ENCODE measurements at regions not wholly inside any gene's neighbourhood (a gene's known extent, or its start where the extent isn't known, plus 50 kb on each side); places are given as distances from the start of the nearest gene placed in this dataset.

DNA sequence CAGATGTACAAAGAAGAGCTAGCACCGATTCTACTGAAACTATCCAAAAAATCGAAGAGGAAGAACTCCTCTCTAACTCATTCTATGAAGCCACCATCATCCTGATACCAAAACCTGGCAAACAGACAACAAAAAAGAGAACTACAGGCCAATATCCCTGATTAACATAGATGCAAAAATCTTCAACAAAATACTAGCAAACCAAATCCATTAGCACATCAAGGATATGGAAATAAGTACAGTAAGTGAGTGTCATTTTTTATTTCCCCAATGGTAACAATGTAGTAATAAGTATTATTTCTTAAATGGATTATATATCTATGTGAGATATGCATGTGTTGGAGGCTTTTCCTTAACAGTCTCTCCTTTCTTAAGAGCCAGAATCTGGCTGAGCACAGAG, 134.5 kb upstream of the SMLR1 start:
- Histone ChIP-seq H3K9me1 (replicated peaks; ENCODE audit: control insufficient read depth, extremely low read depth, insufficient read depth, low read length) (no peaks in the 10 kb centered on the region), H3K79me2 (ENCODE audit: control insufficient read depth, insufficient read depth, low read length) (no peaks in the 10 kb centered on the region), H3K9ac (replicated peaks; ENCODE audit: extremely low read depth, insufficient read depth, low read length) (no peak overlapping the region), H2AFZ (ENCODE audit: low read depth, low read length) (no peak overlapping the region), H3K27me3 (ENCODE audit: control insufficient read depth in 2 of 2, insufficient read depth in 2 of 2, low read length in 2 of 2) (no peaks in the 10 kb centered on the region), H3K36me3 (ENCODE audit: control insufficient read depth in 2 of 2, extremely low read depth in 1 of 2, insufficient read depth in 2 of 2, low read length in 2 of 2) (no peaks in the 10 kb centered on the region), H4K20me1 (replicated peaks; ENCODE audit: control insufficient read depth, extremely low read depth, insufficient read depth, low read length) (no peaks in the 10 kb centered on the region), H3K4me1 (ENCODE audit: control insufficient read depth, extremely low read depth, insufficient read depth, low read length) (peaks cover 8% of the 10 kb centered on the region), H3K27ac (ENCODE audit: insufficient read depth, low read depth, low read length) (no peak overlapping the region), H3K4me2 (ENCODE audit: insufficient read depth, low read length) (no peak overlapping the region), H3K4me3 (replicated peaks in 1 of 3; ENCODE audit: insufficient read depth in 1 of 3, low read depth in 1 of 3, low read length in 3 of 3) (no peak overlapping the region), H3K9me3 (replicated peaks; ENCODE audit: control insufficient read depth, insufficient read depth, low read length) (no peaks in the 10 kb centered on the region)
- CTCF ChIA-PET, result interaction anchor here (1.6 kb wide), 1 partner anchor 398 kb away, joined by 3 read pairs; no protein-coding TSS in a partner anchor
- intact Hi-C loops (cut with micrococcal nuclease) (no loop called here), dilution Hi-C loops (cut with MboI; ENCODE audit: extremely low pct_ligation_motif_present, low sequenced_read_pairs) (no loop called here)
- TF ChIP-seq JUN (IDR thresholded peaks at IDR 0.05; ENCODE audit: borderline replicate concordance, insufficient read depth, insufficient read length, low read depth) (no peak), POLR2AphosphoS5 (IDR thresholded peaks at IDR 0.05; ENCODE audit: insufficient read depth, low read depth, low read length) (no peak)
- POLR2A ChIA-PET, result no interaction called here
- FAIRE-seq (no peak), DNase-seq (ENCODE audit: low read depth, low spot score) (no peak)
- BruUV-seq (replicated peaks), result no TSS peak

DNA sequence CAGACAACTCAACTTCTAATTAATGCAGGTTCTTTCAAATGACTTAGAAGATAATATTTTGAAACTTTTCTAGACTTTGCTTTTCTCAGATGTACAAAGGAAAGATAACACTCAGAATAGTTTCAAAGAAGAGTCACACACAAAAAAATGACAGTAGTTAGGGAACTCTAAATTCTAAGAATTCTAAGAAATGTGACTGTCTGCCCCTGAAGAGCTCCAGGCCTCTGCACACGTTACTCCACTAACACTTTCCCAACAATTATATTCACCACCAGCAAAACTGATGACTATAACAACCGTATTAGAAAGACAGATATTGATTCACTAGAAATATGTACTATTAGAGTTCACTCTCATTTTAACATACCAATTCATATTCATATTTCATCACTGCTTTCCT, 133.3 kb upstream of the SMLR1 start:
- intact Hi-C loops (cut with micrococcal nuclease), result no loop called here
- no peaks in the 10 kb centered on the region for H3K9me1 ChIP-seq (replicated peaks; ENCODE audit: control insufficient read depth, extremely low read depth, insufficient read depth, low read length)
- CTCF ChIA-PET, result interaction anchor here (0.7 to 1.6 kb wide), 4 partner anchors 10 to 400 kb away, joined by 3 to 13 read pairs (median 3); partner anchors contain the start of gene TMEM200A

More for the DNA sequence above, 133.3 kb upstream of the SMLR1 start:
- Histone ChIP-seq H4K20me1 (replicated peaks; ENCODE audit: control insufficient read depth, extremely low read depth, insufficient read depth, low read length) (no peaks in the 10 kb centered on the region), H3K4me3 (replicated peaks in 1 of 3; ENCODE audit: insufficient read depth in 1 of 3, low read depth in 1 of 3, low read length in 3 of 3) (no peak overlapping the region), H2AFZ (ENCODE audit: low read depth, low read length) (no peak overlapping the region), H3K36me3 (ENCODE audit: control insufficient read depth in 2 of 2, extremely low read depth in 1 of 2, insufficient read depth in 2 of 2, low read length in 2 of 2) (no peaks in the 10 kb centered on the region), H3K4me1 (ENCODE audit: control insufficient read depth, extremely low read depth, insufficient read depth, low read length) (peaks cover 8% of the 10 kb centered on the region), H3K27ac (ENCODE audit: insufficient read depth, low read depth, low read length) (no peak overlapping the region), H3K27me3 (ENCODE audit: control insufficient read depth in 2 of 2, insufficient read depth in 2 of 2, low read length in 2 of 2) (no peaks in the 10 kb centered on the region), H3K9ac (replicated peaks; ENCODE audit: extremely low read depth, insufficient read depth, low read length) (no peak overlapping the region), H3K79me2 (ENCODE audit: control insufficient read depth, insufficient read depth, low read length) (no peaks in the 10 kb centered on the region), H3K9me3 (replicated peaks; ENCODE audit: control insufficient read depth, insufficient read depth, low read length) (no peaks in the 10 kb centered on the region), H3K4me2 (ENCODE audit: insufficient read depth, low read length) (no peak overlapping the region)
- dilution Hi-C loops (cut with MboI; ENCODE audit: extremely low pct_ligation_motif_present, low sequenced_read_pairs), result no loop called here
- DNase-seq (ENCODE audit: low read depth, low spot score), result no peak
- TF ChIP-seq, protein P1, sequence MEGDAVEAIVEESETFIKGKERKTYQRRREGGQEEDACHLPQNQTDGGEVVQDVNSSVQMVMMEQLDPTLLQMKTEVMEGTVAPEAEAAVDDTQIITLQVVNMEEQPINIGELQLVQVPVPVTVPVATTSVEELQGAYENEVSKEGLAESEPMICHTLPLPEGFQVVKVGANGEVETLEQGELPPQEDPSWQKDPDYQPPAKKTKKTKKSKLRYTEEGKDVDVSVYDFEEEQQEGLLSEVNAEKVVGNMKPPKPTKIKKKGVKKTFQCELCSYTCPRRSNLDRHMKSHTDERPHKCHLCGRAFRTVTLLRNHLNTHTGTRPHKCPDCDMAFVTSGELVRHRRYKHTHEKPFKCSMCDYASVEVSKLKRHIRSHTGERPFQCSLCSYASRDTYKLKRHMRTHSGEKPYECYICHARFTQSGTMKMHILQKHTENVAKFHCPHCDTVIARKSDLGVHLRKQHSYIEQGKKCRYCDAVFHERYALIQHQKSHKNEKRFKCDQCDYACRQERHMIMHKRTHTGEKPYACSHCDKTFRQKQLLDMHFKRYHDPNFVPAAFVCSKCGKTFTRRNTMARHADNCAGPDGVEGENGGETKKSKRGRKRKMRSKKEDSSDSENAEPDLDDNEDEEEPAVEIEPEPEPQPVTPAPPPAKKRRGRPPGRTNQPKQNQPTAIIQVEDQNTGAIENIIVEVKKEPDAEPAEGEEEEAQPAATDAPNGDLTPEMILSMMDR (IDR thresholded peaks at IDR 0.05; ENCODE audit: extremely low read depth in 1 of 2, insufficient read depth in 1 of 2, low read depth in 1 of 2, low read length in 2 of 2), result no peak
- TF ChIP-seq JUN (IDR thresholded peaks at IDR 0.05; ENCODE audit: borderline replicate concordance, insufficient read depth, insufficient read length, low read depth) (no peak), EZH2 (IDR thresholded peaks at IDR 0.05; ENCODE audit: borderline replicate concordance, low read depth, low read length, severe bottlenecking) (no peak), POLR2A (IDR thresholded peaks at IDR 0.05; ENCODE audit: low read depth, low read length) (no peak), MYC (IDR thresholded peaks at IDR 0.05; ENCODE audit: low read depth, low read length) (no peak), FOS (IDR thresholded peaks at IDR 0.05; ENCODE audit: borderline replicate concordance, insufficient read depth, low read length) (no peak), POLR2AphosphoS5 (IDR thresholded peaks at IDR 0.05; ENCODE audit: insufficient read depth, low read depth, low read length) (no peak), GATA2 (IDR thresholded peaks at IDR 0.05; ENCODE audit: insufficient read depth, insufficient read length, low read depth, low read length) (no peak)
- TF ChIP-seq, protein P2, sequence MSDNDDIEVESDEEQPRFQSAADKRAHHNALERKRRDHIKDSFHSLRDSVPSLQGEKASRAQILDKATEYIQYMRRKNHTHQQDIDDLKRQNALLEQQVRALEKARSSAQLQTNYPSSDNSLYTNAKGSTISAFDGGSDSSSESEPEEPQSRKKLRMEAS (IDR thresholded peaks at IDR 0.05; ENCODE audit: insufficient read depth, insufficient read length), result no peak
- BruUV-seq (replicated peaks), result no TSS peak
- FAIRE-seq, result no peak
- POLR2A ChIA-PET, result no interaction called here

All from endothelial cell of umbilical vein (primary cell).